Activated CD8-positive, alpha-beta T cell treated with anti-CD3 and anti-CD28 coated beads, Interleukin-2, amount 10 ng/mL, durations not matched to agents 7 days and 5 days (primary cell): ENCODE measurements at regions not wholly inside any gene's neighbourhood (a gene's known extent, or its start where the extent isn't known, plus 50 kb on each side); places are given as distances from the start of the nearest gene placed in this dataset.
"Not testable (repeated sequence)": the region's sequence is repeated elsewhere in the genome, so short reads cannot be mapped to it uniquely, and the experiment has no call there.

ENCODE experiments used
- ATAC-seq: fragments of 150-1000 bp; cut with Tn5 transposase; one replicate; pipeline ENCODE4 v1.10.0; 2021; ENCODE audit warnings: moderate library complexity
- CTCF ChIA-PET: fragments of 350-600 bp; sonication (Branson Sonifier 250); formaldehyde crosslinking; loops from one replicate; lab custom pipeline; 2021; ENCODE audit warnings: antibody characterized with exemption; lab: Charles Lee
- POLR2A ChIA-PET: fragments of 350-600 bp; sonication (Branson Sonifier 250); formaldehyde crosslinking; loops from one replicate; lab custom pipeline; 2021; ENCODE audit warnings: antibody characterized with exemption; lab: Charles Lee
- DNase-seq: peaks from one replicate; pipeline ENCODE4 v3.0.0-alpha.2; 2020
- H3K27ac Mint-ChIP-seq: one replicate; pipeline ENCODE4 v1.8.0; 2021; ENCODE audit warnings: mild to moderate bottlenecking, mixed read lengths
- H3K27me3 Mint-ChIP-seq: one replicate; pipeline ENCODE4 v1.8.0; 2021; ENCODE audit warnings: low read depth, mixed read lengths
- H3K36me3 Mint-ChIP-seq: one replicate; pipeline ENCODE4 v1.8.0; 2021; ENCODE audit warnings: low read depth, mixed read lengths
- H3K4me1 Mint-ChIP-seq: one replicate; pipeline ENCODE4 v1.8.0; 2021; ENCODE audit warnings: low read depth, mixed read lengths
- H3K4me3 Mint-ChIP-seq: one replicate; pipeline ENCODE4 v1.8.0; 2021; ENCODE audit warnings: mild to moderate bottlenecking, mixed read lengths
- H3K9me3 Mint-ChIP-seq: one replicate; pipeline ENCODE4 v1.8.0; 2022; ENCODE audit warnings: mixed read lengths; ENCODE audit not compliant: insufficient read depth

DNA sequence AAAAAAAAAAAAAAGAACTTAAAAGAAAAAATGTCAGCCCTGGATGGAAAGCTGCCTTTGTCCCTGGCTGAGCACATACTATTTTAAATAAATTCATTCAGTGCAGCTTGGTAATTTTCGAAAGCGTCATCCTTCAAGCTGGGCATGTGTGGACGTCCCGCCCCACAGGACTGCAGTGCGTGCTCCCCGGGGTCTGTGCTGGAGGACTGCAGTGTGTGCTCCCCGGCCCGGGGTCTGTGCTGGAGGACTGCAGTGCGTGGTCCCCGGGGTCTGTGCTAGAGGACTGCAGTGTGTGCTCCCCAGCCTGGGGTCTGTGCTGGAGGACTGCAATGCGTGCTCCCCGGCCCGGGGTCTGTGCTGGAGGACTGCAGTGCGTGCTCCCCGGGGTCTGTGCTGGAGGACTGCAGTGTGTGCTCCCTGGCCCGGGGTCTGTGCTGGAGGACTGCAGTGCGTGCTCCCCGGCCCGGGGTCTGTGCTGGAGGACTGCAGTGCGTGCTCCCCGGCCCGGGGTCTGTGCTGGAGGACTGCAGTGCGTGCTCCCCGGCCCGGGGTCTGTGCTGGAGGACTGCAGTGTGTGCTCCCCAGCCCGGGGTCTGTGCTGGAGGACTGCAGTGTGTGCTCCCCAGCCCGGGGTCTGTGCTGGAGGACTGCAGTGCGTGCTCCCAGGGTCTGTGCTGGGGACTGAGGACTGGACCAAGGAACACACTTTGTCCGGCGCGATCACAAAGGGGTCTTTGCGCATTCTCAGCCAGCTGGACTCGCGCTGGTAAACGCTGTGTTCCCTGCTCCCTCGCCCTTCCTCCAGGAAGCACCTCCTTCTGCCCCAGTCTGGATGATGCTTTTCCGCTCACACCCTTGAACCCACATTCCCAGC is 86.3 kb downstream of the CPN2 start:
- H3K4me3 Mint-ChIP-seq, POLR2A ChIA-PET, H3K4me1 Mint-ChIP-seq, ATAC-seq, H3K36me3 Mint-ChIP-seq, DNase-seq, H3K27ac Mint-ChIP-seq, H3K9me3 Mint-ChIP-seq: not testable (repeated sequence)
- CTCF ChIA-PET, result interaction anchor here (1.3 kb wide), 1 partner anchor 79 kb away, joined by 3 read pairs; no protein-coding TSS in a partner anchor
- peaks cover 25% of the 10 kb centered on the region for H3K27me3 Mint-ChIP-seq

DNA sequence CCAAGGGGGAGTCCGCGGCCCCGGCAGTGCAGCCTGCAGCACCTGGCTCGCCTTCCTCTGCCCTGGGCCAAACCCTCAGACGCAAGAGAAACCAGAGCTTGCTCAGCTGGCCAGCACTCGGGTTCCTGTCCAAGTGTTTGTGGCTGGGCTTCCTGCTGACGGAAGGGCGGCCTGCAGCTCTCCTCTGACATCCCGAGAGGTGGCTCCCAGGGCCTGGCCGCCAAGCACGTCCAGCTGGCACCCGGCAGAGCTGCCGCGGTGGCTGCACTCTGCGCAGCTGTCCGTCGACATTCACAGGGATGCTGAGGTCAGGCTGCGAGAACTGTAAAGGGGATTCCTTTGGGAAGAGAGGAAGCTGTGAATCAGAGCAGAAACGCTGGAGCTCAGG is 85.6 kb downstream of the CPN2 start:
- CTCF ChIA-PET, result no interaction called here
- DNase-seq, result no peak
- H3K9me3 Mint-ChIP-seq, result no peaks in the 10 kb centered on the region
- peaks cover 24% of the 10 kb centered on the region for H3K27me3 Mint-ChIP-seq
- POLR2A ChIA-PET, result no interaction called here
- no peak overlapping the region for H3K27ac Mint-ChIP-seq
- H3K36me3 Mint-ChIP-seq, result no peaks in the 10 kb centered on the region
- H3K4me1 Mint-ChIP-seq, result peaks cover 12% of the 10 kb centered on the region
- ATAC-seq, result no peak
- no peak overlapping the region for H3K4me3 Mint-ChIP-seq

DNA sequence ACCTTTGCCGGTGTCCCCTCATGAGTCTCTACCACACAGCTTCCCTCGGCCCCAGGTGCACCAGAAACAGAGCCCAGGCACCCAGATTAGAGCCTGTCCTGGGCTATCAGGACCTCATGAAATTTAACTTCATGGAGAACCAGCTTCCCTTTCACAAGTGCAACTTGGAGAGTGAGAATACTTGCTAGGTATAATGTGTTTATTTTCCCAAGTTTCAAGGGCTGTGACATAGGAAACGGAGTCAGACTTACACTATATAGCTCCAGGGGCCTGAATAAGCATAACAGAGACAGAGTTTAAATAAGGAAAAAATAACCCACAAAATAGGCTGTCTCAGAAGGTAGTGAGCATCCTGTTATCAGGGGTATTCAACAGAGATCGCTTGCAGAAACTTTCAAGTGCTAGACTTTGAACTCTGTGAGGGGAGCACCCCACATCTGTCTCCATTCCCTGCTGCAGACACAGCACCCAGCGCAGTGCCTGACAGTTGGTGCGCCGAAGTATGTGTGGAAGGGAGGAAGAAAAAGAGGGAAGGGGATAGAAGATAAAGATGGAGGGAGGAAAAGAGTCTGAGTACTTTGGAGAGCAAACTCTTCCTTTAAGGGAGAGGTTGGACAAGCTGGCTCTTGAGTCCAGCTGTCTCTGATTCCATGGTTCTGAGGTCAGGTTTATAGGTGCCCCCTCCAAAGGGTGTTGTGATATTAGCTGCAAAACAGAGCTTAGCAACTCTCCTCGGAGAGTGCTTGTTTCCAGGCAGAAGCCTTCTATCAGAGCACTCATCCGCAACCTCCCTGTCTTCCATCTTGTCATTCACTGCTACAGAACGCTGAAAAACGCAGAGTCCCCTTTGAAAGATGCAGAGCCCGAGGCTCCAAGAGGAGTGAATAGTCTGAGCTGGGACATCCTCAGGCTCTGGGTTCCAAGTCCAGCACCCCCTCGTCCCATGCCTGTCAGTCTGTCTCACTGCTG is 84.8 kb downstream of the CPN2 start:
- ATAC-seq (no peak), DNase-seq (no peak)
- ChIA-PET POLR2A (no interaction called here), CTCF (no interaction called here)
- Mint-ChIP-seq H3K27ac (no peak overlapping the region), H3K4me1 (peaks cover 14% of the 10 kb centered on the region), H3K36me3 (no peaks in the 10 kb centered on the region), H3K4me3 (no peak overlapping the region), H3K9me3 (no peaks in the 10 kb centered on the region), H3K27me3 (peaks cover 22% of the 10 kb centered on the region)

DNA sequence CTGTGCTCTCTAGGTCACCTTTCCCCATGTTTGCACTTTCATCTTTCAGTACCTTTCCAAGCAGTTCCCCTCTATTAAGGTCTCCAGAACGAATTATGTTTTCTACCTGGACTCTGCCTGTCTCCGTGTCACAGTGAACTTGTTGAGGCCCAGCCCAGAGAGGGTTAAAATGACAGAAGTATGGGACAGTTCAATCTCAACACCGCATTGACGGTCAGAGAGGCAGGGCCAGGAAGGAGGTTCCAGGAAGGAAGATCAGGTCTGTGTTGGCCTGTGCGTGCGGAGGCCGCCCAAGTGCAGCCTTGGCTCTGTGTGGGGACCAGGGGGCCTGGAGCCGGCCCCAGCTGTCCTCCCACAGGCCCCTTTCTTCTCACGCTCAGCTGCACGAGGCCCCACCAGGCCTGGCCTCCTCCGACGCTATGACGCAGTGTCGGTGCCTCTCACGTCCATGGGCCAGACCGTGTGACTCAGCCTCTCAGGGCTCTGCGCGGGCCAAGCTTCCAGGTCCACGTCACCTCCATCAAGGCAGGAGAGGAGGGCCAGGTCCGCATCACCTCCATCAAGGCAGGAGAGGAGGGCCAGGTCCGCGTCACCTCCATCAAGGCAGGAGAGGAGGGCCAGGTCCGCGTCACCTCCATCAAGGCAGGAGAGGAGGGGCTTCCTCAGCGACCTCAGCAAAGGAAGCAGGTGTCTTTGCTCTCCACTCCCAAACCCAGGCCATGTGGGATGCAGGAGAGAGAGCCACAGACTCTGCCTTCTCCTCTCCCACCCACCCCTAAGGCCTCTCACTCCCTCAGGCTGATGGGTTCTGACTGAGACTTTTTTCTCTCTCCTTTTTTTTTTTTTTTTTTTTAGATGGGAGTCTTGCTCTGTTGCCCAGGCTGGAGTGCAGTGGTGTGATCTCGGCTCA is 83.1 kb downstream of the CPN2 start:
- ChIA-PET POLR2A (no interaction called here), CTCF (interaction anchor here (0.7 kb wide), 1 partner anchor 435 kb away, joined by 3 read pairs; no protein-coding TSS in a partner anchor)
- Mint-ChIP-seq H3K9me3 (no peaks in the 10 kb centered on the region), H3K27me3 (peaks cover 22% of the 10 kb centered on the region), H3K36me3 (no peaks in the 10 kb centered on the region), H3K4me3 (no peak overlapping the region), H3K4me1 (peaks cover 14% of the 10 kb centered on the region), H3K27ac (no peak overlapping the region)
- DNase-seq, result no peak
- no peak for ATAC-seq

DNA sequence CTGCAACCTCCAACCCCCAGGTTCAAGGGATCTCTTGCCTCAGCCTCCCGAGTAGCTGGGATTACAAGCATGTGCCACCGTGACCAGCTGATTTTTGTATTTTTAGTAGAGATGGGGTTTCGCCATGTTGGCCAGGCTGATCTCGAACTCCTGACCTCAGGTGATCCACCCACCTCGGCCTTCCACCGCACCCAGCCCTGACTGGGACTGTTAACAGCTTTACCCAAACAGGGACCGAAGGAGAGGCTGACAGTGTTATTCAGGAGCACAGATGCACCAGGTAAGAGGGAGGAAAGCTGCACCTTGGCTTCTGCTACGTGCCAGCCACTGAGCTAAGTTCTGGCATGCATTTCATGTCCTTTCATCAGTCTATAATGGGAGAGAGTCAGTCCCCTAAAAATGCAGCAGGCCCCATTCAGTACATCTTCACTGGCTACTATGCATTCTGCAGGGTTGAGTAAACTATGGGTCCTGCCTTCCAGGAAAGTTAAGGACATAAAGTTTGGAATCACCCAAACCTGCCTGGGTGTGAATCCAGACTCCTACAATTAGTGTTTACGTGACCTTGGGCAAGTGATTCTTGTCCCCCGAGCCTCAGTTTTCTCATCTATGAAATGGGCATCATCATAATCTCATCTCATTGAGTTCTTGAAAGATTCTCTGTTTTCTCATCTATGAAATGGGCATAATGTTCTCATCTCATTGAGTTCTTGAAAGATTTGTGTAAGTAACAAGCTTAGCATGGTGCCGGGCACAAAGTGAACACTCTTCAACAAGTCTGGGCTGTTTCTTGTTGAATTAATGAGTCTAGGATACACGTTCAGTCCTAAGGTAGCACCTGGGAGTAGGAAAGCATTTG is 82.2 kb downstream of the CPN2 start:
- DNase-seq, result no peak

DNA sequence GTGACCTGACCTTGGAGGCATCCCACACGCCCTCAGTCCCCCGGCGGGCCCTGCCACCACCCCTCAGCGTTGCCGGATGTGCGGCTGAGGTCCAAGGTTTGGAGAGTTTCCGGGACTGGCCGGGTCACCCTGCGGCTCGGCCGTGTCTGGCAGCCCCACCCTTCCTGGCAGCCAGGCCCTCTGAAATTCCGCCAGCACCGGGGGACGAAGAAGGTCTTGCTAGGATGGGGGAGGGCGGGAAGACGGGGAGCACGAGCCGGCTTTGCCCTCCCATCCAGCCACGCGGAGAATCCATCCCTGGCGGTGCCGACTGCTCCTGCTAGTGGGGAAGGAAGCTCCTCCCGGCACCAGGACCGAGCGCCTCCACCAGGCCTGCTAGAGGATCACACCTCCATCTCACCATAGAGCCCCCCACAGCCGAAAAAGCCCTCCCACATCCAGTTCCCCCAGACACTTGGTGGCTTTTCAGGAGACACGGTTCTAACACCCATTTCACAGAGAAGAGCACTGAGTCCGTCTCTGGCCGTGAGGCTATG is 81.5 kb downstream of the CPN2 start:
- ChIA-PET CTCF (no interaction called here), POLR2A (no interaction called here)
- no peak overlapping the region for H3K27ac Mint-ChIP-seq
- no peaks in the 10 kb centered on the region for H3K9me3 Mint-ChIP-seq
- no peak for ATAC-seq
- H3K4me3 Mint-ChIP-seq, result no peak overlapping the region
- peaks cover 22% of the 10 kb centered on the region for H3K27me3 Mint-ChIP-seq
- no peaks in the 10 kb centered on the region for H3K36me3 Mint-ChIP-seq
- no peak for DNase-seq
- H3K4me1 Mint-ChIP-seq, result peaks cover 14% of the 10 kb centered on the region

More for the DNA sequence above, 82.2 kb downstream of the CPN2 start:
- POLR2A ChIA-PET, result no interaction called here
- CTCF ChIA-PET, result interaction anchor here (0.7 kb wide), 1 partner anchor 436 kb away, joined by 3 read pairs; no protein-coding TSS in a partner anchor
- H3K4me3 Mint-ChIP-seq, result no peak overlapping the region
- H3K4me1 Mint-ChIP-seq, result peaks cover 14% of the 10 kb centered on the region
- H3K27ac Mint-ChIP-seq, result peak overlapping the region; percentile 24
- ATAC-seq, result no peak
- no peaks in the 10 kb centered on the region for H3K36me3 Mint-ChIP-seq
- no peaks in the 10 kb centered on the region for H3K9me3 Mint-ChIP-seq
- H3K27me3 Mint-ChIP-seq, result peaks cover 22% of the 10 kb centered on the region

DNA sequence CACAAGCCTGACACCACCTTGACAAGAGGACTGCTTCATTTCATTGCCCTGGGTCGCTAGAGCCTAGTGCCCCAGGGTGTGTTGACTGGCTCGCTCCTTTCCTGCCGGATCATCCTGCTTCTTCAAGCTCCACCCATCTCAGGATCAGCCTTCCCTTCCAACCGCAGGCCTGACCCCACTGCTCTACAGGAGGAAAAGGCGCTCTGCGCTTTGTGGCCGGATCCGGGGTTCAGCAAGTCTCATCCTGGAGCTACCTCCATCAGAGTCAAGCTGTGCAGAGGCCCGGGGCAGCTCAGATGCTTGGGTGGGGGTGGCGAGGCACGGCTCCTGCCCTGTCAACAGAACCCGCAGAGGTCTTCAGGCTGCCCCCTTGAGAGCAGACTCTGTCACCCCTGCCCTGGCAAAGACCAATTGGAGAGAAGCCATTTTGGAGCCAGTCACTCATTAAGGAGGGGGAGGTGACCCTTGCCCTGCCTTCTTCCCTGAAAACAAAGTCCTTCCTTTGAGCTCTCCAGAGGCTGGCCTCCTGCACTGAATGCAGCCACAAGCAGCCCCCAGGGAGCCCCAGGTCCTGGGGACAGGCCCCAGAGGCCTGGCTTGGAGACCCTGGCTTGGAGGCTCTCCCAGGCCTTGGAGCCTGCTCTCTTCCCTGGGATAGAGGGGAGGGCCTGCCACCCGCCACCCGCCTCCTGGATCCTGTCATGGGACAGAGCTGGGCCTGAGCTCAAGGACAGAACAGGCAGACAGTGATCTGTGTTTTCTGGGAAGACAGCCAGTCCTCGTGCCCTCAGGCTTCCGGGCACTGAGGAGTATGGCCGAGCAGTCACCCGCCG is 80.3 kb downstream of the CPN2 start:
- peaks cover 21% of the 10 kb centered on the region for H3K27me3 Mint-ChIP-seq
- H3K9me3 Mint-ChIP-seq, result no peaks in the 10 kb centered on the region
- POLR2A ChIA-PET, result interaction anchor here (0.7 kb wide), 1 partner anchor 1457 kb away, joined by 4 read pairs; no protein-coding TSS in a partner anchor
- DNase-seq, result no peak
- no peak overlapping the region for H3K4me3 Mint-ChIP-seq
- no peak for ATAC-seq
- H3K4me1 Mint-ChIP-seq, result peaks cover 15% of the 10 kb centered on the region
- H3K27ac Mint-ChIP-seq, result no peak overlapping the region
- CTCF ChIA-PET, result no interaction called here
- no peaks in the 10 kb centered on the region for H3K36me3 Mint-ChIP-seq

DNA sequence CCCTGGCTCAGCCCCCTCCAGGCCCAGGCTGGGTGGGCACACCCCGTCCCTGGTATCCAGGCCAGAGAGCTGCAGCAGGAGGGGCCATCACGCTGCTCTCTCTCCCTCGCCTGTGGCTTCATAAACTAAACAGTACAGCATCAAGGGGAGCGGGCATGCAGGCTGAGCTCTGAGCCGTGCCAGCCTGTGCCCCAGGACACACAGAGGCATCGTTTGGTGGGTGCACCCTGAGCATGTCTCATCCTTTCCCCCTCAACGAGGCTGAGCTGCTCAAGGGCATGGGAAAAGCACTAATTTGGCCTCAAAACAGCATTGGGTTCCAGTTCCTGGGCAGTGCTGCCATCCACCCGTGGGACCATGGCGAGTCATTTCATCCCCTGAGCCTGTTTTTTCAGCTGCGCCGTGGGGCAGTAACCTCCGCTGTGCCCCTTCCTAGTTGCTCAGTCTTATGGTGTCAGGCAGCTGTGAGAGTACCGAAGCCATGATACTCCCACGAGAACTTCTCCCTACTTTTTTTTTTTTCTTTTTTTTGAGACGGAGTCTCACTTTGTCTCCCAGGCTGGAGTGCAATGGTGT is 79.6 kb downstream of the CPN2 start:
- Mint-ChIP-seq H3K9me3 (no peaks in the 10 kb centered on the region), H3K4me3 (no peak overlapping the region), H3K36me3 (no peaks in the 10 kb centered on the region), H3K27me3 (peaks cover 15% of the 10 kb centered on the region), H3K4me1 (peaks cover 15% of the 10 kb centered on the region), H3K27ac (no peak overlapping the region)
- no peak for ATAC-seq
- no peak for DNase-seq
- POLR2A ChIA-PET, result interaction anchor here (0.5 to 0.7 kb wide), 2 partner anchors 214 to 1458 kb away, joined by 4 read pairs; no protein-coding TSS in a partner anchor
- CTCF ChIA-PET, result no interaction called here

DNA sequence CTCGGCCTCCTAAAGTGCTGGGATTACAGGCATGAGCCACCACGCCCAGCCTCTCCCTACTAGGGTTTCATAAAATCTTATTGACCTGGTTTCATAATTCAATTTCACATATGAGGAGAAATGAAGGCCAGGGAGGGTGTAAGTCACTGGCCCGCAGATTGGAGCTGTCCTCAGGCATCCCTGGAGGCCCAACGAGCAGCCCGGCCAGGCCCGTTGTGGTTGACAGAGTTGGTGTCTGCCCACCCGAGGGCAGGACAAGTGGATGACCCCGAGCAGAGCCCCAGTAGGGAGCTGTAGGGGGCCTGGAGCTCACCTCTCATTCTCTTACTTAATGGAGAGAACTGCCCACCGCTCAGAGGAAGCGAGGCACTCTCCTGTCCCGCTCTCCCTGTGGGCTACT is 78.9 kb downstream of the CPN2 start:
- CTCF ChIA-PET, result no interaction called here

More for the DNA sequence above, 78.9 kb downstream of the CPN2 start:
- Mint-ChIP-seq H3K36me3 (no peaks in the 10 kb centered on the region), H3K27ac (no peak overlapping the region), H3K4me3 (no peak overlapping the region), H3K4me1 (peaks cover 15% of the 10 kb centered on the region), H3K9me3 (no peaks in the 10 kb centered on the region), H3K27me3 (peaks cover 10% of the 10 kb centered on the region)
- DNase-seq (no peak), ATAC-seq (no peak)
- POLR2A ChIA-PET, result no interaction called here
